GM18507 (cell line): ENCODE measurements at regions not wholly inside any gene's neighbourhood (a gene's known extent, or its start where the extent isn't known, plus 50 kb on each side); places are given as distances from the start of the nearest gene placed in this dataset.
"Not testable (repeated sequence)": the region's sequence is repeated elsewhere in the genome, so short reads cannot be mapped to it uniquely, and the experiment has no call there.

Source experiments
- DNase-seq: peaks from one replicate; pipeline ENCODE4 v3.0.0; 2011; ENCODE audit warnings: low read depth; ENCODE audit not compliant: insufficient read length; ENCODE audit errors: extremely low spot score
- FAIRE-seq: peaks from 2 replicates; lab custom pipeline; 2011; peaks lifted over from hg19 to GRCh38; lab: Jason Lieb, UNC

DNA sequence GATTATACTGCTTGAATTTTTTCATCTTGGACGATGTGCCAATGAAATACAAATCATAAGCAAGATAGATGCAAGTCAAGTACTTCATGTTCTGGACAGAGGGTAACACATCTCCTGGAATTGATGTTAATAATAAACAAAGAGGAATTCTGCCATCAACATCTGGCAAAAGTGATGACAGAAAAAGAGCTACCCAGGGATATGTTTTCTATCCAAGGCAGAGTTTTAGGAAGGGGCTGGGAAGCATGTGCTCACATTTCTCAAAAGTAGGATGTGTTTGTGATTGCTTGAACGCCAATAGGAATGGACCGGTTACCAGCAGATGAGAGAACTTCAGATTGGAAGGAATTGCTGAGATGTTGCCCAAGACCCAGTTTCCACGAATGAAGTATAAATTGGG is 242.6 kb upstream of the AGTR1 start:
- FAIRE-seq (no peak), DNase-seq (no peak)

DNA sequence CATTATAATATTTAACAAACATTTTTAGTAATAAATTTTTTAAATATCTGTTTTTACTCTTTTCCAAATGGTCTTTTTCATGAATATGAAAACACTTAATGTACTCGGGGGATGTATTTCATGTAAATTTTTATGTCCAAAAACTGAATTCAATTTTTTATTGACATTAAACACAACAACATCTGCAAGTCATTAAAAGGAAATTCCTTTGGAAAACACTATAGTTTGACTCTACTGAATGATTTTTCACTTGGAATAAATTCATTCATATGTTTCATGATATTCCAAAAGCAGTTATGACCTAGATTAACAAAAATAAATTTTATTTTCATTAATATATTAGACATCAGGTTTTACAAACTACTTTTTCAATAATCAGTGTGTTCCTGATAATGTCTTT is 239.8 kb upstream of the AGTR1 start:
- FAIRE-seq = no peak

DNA sequence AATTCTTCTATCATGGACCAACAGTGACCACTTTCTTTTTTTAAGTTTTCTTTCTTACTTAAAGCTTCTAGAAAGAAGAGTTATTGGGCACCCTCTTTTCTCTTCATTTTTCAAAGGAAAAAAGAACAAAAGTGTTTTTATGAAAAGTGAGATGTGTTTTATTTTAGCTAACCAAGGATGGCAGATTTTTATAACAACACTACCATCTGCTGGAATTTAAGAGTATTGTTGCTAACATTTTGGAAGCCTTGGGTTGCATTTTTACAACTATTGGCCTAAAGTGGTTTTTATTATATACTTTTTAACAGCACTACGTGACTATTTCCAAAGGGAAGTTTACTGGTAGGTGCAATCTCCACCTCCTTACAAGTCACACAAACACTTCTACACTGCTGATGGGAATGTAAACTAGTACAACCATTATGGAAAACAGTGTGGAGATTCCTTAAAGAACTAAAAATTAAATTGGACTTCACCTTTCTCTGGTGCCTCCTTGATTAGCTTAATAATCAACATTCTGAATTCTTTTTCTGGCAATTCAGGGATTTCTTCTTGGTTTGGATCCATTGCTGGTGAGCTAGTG is 237.7 kb upstream of the AGTR1 start:
- FAIRE-seq (no peak), DNase-seq (no peak)

More for the DNA sequence above, 239.8 kb upstream of the AGTR1 start:
- no peak for DNase-seq

DNA sequence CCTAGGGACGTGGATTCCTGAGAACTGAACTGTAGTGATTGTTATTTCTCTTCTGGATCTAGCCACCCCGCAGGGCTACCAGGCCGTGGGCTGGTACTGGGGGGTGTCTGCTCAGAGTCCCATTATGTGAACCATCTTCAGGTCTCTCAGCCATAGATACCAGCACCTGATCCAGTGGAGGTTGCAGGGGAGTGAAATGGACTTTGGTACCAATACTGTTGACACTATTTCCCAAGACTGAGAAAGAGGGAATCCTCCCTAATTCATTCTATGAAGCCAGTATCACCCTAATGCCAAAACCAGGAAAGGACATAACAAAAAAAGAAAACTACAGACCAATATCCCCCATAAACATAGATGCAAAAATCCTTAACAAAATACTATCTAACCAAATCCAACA is 237.0 kb upstream of the AGTR1 start:
- FAIRE-seq = no peak
- DNase-seq = no peak

DNA sequence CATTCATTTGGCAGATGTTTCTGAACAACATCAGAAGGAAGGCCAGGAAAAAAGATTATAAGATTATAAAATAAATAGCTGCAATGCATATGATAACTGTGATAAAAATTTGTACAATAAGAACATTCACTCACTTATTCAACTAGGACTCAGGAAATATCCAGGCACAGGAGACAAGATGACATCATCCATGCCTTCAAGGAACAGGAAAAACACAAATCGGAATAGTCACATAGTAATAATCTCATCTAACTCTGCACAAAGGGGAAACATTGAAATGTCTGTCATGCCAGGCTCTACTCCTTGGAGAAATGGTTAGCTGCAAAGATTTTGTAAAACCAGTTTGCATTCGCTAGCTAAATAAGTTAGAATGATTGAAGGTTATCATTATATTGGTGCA is 233.5 kb upstream of the AGTR1 start:
- DNase-seq (no peak), FAIRE-seq (no peak)

DNA sequence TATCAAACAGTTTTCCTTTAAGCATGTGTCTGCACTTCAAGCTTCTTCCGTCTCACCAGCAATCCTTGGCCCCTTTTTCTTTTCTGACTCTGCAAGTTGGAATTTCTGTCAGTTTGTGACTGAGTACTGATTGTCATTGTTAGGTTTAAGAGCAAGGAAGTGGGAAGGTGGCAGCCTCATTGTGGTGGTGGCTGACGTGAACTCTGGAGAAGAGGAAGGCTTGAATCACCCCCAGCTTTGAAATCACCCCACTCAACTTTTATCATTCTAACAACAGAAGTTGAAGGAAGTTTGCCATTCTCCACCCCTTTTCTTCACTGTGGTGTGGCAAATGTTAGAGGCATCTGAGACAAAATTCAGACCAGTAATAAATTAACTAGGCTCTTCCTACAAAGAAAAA is 231.6 kb upstream of the AGTR1 start:
- DNase-seq (no peak), FAIRE-seq (no peak)

DNA sequence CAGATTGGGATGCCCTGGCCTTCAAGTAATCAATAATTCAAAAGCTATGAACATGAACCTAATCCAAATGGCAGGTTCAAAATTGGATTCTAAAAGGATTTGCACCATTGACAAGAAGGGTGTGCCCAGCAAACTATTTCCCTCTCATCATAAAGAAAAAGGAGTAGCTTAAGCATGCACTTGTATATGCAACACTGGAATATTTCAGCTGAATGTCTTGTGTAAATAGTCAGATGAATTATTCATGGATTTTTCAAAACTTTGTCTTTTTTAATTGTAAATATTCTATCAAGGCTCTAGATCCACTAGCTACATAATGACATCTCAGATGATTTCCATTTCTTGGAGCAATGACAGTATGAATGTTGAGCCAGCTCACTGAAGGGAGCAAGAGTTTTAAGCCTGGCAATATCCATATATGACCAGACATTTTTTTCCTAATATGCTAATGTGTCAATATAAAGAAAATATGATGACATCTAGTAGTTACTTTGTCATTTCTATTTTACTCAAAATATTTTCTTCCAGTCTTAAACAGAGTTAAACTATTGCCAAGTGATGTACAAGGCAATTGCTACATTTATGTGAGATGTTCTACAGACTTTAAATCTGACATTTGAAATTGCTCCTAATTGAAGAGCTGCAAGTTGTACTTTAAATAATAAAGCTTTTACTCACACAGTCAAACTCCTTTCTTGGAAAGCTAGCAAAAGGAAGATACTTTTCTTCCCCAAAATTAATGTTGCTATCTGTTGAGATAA is 230.5 kb upstream of the AGTR1 start:
- FAIRE-seq (no peak), DNase-seq (no peak)

DNA sequence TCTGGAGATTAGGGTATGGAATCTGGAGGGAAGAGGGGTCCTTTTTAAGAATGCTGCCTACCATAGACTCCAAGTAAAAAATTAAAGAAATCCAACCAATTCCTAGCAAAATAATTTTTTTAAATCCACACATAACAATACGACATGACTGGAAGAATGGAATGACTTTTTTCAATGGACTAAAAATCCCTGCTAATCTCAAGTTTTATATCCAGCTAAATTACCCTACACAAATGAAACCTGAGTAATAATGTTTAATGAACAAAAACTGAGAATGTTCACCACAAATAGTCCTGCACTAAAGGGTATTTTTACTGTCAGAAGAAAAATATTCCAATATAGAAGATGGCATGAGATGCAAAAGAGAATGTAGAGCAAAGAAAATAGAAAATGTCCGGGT is 220.3 kb upstream of the AGTR1 start:
- DNase-seq (no peak), FAIRE-seq (no peak)

DNA sequence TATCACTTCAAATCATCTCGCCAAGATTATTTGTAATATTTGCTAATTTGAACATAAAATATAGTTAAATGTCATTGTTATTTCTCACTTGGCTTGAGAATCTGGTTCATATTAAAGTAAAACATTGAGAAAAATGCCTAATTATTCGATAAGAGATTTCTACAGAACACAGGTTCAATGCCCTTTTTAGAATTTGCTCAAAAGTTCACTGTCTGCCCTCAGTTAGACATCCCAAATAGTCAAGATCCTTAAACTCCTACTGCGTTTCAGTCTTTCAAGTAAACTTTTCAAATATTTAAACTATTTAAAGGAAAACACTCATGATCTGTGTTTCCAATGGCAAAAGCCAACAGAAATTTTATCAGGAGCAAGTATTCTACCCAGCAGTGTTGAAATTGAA is 204.1 kb upstream of the AGTR1 start:
- no peak for FAIRE-seq
- DNase-seq = no peak

DNA sequence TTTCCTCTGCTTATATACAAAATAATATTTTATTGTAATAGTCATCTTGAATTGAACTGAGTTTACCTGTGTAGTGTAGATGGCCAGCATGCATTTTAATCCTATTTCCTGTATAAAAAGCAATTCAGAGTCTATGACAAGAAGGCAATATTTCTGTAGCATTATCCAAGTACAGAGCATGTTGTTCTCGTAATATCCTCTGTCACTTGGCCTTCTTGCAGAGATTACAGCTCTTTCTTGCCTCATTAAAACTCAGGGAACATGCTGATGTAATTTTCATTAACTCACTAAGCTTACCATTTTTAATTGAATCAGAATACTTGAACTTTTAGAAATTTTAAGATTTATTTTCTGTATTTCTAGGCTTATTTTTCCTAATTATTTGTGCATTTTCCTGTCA is 203.3 kb upstream of the AGTR1 start:
- DNase-seq (no peak), FAIRE-seq (no peak)

DNA sequence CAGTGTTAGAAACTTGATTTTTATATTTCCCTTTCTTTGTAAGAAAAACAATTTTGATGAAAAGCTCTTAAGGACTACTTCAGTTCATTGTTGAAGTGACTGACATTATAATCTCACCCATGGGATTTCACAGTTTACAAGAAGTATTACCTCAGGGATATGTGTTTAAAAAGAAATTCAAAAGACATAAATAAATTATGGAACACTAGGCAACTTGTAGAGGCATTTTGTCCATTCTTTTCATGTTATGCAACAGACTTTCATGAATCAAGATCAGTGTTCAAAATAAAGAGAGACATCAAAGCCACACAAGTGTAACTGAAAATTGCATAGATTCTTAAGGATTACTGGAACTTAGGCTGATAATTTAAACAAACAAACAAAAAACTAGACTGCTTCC is 196.8 kb upstream of the AGTR1 start:
- DNase-seq (no peak), FAIRE-seq (no peak)

DNA sequence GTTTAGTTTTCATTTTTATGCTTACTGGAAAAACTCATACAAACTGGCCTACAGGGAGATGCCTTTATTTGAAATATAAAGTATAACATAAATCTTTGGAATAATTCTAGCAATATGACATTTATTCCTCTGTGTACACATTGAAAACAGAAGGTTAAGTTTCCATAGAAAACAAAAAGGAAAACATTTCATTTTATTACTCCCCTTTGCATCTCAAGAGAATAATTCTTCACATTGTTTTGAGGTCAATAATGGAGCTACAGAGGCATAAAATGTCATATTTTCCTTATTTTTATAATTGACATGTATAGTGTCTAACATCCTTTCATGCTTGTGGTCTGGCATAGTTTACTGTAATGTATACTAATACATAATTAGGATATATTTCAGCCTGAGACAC is 187.6 kb upstream of the AGTR1 start:
- no peak for FAIRE-seq
- no peak for DNase-seq

DNA sequence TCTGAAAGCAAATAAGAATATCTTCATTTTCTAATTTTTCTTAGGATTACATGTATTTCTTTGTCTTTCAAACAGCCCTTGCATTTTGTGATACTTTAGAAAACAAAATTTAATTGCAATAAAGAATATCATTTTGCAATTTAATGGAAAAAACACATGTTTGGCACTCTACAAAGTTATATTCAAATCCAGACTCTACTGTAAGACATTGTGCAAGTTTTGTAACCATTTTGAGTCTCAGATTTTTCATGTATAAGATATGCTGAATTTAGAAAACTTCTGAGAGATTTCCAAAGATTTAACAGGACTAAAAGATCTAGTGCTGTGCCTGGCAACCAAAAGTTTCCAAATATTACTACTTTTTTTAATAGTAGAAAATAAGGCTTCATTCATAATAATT is 187.1 kb upstream of the AGTR1 start:
- DNase-seq = no peak
- FAIRE-seq = no peak

DNA sequence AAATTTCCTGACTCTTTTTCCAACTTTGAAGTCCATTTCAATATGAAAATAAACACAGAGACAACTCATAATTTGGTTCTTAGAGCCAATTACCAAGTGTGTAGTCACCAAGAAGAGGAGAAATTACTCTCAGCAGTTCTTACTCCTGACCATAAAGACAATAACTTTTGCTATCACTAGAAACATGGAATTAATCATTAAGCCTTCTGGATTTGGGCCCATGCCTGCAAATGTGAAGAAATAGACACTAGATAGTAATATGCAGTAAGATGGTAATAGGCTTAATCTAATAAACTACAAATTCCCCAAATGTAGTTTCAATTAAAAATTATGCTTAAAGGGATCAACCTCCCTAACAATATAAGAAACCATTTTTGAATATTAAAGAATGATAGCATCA is 185.1 kb upstream of the AGTR1 start:
- FAIRE-seq (no peak), DNase-seq (no peak)

DNA sequence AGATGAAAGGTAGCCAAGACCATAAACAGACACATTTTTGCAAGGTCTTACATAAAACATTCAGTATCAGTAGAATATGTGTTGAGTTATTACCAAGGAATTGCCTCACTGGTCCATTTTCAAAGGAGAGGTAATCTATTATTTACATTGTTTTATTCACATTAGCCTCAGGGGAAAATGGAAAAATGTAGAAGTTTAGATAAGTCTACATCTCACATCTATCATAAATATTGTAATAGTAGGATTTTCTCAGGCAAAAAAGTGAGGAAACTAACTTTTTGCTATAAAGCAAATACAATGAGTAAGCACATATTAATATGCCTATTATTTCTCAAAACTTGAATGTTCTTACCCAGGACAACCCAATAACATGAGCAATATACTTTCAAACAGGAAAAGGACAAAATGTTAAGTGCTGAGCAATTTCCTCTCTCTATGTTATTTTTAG is 184.6 kb upstream of the AGTR1 start:
- FAIRE-seq (no peak), DNase-seq (no peak)

DNA sequence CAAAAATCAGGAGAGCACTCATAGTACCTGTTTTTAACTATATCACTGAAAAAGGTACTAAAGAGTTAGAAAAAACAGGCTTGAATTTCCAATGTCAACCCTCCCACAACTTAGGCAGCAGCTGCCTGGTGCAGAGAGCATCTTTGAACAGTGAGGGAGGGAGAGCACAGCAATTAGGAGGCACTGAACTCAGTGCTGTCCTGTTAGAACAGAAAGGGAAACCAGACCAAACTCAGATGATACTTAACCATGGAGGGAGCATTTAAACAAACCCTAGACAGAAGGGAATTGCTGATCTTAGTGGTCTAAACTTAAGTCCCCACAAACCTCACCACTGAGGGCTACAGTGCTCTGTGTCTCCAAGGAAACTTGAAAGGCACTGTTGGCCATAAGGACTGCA is 179.2 kb upstream of the AGTR1 start:
- no peak for FAIRE-seq
- DNase-seq = no peak

DNA sequence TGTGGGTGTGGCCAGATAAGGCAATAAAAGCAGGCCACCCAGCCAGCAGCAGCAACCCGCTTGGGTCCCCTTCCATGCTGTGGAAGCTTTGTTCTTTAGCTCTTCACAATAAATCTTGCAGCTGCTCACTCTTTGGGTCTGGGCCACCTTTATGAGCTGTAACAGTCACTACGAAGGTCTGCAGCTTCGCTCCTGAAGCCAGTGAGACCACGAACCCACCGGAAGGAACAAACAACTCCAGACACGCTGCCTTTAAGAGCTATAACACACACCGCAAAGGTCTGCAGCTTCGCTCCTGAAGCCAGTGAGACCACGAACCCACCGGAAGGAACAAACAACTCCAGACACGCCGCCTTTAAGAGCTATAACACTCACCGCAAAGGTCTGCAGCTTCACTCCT is 172.1 kb upstream of the AGTR1 start:
- DNase-seq, FAIRE-seq: not testable (repeated sequence)

DNA sequence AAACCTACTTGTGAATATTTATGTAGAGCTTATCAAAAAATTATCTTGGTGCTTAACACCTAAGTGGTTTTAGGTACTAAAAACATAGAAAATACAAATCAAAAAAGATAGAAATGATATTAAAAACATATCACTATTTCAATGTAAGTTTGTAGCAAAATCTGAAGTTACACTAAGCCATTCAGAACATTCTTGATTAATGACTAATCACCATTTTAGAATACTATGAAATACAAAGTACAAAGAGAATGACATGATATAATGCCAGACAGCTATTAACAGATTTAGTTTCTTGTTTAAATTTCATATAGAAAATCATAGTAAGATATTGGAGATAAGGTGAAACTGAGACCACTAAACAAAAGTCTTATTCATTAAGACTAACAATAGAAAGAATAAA is 169.7 kb upstream of the AGTR1 start:
- DNase-seq (no peak), FAIRE-seq (no peak)

DNA sequence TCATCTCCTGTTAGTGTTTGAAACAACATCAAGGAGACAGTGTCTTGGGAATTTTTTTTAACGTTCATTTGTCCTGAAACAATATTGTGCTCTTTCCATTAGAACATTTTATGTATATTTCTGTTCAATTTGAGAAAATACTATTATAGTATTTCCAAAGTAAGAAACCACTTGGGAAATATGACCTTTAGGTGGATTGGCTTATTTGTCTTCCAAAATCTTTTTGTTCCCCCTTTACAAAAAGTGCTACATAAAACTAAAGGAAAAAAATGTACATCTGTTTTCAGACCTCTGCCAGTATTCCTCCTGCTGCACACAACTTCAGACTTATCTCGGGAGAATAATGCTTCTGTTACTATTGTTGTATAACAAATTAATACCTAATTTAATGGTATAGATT is 165.9 kb upstream of the AGTR1 start:
- DNase-seq (no peak), FAIRE-seq (no peak)

DNA sequence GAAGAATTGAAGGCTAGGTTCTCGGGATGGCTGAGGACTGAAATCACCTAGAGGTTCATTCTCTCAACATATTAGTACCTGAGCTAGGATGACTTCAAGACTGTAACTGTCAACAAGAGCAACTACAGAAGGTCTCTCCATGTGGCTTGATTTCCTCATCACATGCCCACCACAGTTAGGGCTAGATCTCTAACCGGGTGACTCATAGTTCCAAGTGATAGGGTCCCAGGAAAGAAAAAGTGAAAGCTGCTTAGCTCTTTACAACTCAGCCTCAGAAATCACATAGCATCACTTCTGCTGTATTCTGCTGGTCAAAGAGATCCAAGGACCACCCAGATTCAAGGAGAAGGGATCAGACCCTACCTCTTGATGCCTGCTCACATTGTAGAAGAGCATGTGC is 165.4 kb upstream of the AGTR1 start:
- DNase-seq (no peak), FAIRE-seq (no peak)

DNA sequence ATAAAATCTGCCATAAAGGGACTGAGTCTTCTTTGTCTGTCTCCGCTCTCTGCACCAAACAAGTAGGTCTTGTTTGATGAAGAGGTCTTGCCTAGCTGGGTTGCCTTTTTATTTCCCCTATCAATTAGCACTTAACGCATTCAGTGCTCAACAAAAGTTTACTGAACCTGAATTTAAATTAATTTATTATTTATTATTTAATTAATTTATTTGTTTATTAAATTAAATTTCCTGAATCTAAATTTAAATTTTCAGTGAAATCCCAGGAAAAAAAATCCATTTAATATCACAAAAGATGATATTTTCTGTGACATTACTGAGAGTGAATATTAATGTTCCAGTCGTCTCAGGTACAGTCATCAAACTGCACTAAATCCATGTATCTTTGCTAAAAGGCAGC is 164.9 kb upstream of the AGTR1 start:
- no peak for FAIRE-seq

More for the DNA sequence above, 164.9 kb upstream of the AGTR1 start:
- no peak for DNase-seq
